ENCODE measurements at regions not wholly inside any gene's neighbourhood (a gene's known extent, or its start where the extent isn't known, plus 50 kb on each side); places are given as distances from the start of the nearest gene placed in this dataset.

DNA sequence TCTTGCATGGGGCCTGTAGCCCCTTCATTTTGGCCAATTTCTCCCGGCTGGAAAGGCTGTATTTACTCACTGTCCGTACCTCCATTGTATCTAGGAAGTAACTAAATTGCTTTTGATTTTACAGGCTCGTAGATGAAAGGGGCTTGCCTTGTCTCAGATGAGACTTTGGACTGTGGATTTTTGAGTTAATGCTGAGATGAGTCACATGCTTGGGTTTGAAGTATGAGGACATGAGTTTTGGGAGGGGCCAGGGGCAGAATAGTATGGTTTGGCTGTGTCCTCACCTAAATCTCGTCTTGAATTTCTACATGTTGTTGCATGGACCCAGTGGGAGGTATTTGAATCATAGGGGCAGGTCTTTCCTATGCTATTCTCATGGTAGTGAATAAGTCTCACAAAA lies 407.6 kb upstream of the NDST3 start:
- Histone ChIP-seq H3K4me1 (no peaks in the 10 kb centered on the region), H3K4me3 (no peak overlapping the region), H3K4me2 (no peak overlapping the region), H3K27ac (no peak overlapping the region), H3K9me3 (no peaks in the 10 kb centered on the region)
- WGBS (ENCODE audit: missing lambda C conversion rate): 1% methylated on average over 4 of the region's 4 CpGs
- DNase-seq (ENCODE audit: low read depth in 1 of 2, low spot score in 1 of 2): no peak
- CTCF ChIA-PET: no interaction called here
- no peak for FAIRE-seq
- no peak for TF ChIP-seq KDM1A (IDR thresholded peaks at IDR 0.05; ENCODE audit: low read depth)
- POLR2A ChIA-PET: no interaction called here
- ATAC-seq: no peak

DNA sequence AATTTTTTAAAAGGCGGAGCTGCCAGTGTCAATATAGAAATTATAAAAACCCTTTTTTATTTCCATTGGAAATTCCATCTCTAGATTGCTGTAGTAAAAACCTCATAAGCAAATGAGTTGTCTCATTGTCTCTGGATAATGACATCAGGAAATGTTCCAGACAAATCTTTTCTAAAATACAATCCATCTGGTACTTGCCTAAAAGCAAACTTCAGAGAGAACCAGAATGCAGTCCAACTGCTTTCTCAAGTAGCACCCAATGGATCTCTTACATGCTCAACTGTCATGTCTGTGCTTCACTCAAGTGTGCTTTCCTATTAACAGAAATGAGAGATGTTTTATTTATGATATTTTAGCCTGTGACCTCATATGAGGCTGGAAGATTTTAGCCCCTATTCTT lies 399.6 kb upstream of the NDST3 start:
- Histone ChIP-seq H3K27ac (no peak overlapping the region), H3K9me3 (no peaks in the 10 kb centered on the region), H3K4me2 (no peak overlapping the region), H3K4me3 (no peak overlapping the region), H3K4me1 (no peaks in the 10 kb centered on the region)
- WGBS (ENCODE audit: missing lambda C conversion rate): 5% methylated on average over 1 of the region's 1 CpG
- ChIA-PET CTCF (no interaction called here), POLR2A (no interaction called here)
- ATAC-seq (no peak), FAIRE-seq (no peak), DNase-seq (ENCODE audit: low read depth in 1 of 2, low spot score in 1 of 2) (no peak)
- TF ChIP-seq EHMT2 (IDR thresholded peaks at IDR 0.05; ENCODE audit: low read depth) (no peak), ESRRA (IDR thresholded peaks at IDR 0.05; ENCODE audit: borderline replicate concordance, low read length) (no peak), MYC (IDR thresholded peaks at IDR 0.05; ENCODE audit: borderline replicate concordance, low read length) (no peak), HDAC2 (IDR thresholded peaks at IDR 0.05) (no peak), NFE2L2 (conservative IDR thresholded peaks at IDR 0.05; ENCODE audit: low read length) (no peak)
- TF ChIP-seq, protein P1, sequence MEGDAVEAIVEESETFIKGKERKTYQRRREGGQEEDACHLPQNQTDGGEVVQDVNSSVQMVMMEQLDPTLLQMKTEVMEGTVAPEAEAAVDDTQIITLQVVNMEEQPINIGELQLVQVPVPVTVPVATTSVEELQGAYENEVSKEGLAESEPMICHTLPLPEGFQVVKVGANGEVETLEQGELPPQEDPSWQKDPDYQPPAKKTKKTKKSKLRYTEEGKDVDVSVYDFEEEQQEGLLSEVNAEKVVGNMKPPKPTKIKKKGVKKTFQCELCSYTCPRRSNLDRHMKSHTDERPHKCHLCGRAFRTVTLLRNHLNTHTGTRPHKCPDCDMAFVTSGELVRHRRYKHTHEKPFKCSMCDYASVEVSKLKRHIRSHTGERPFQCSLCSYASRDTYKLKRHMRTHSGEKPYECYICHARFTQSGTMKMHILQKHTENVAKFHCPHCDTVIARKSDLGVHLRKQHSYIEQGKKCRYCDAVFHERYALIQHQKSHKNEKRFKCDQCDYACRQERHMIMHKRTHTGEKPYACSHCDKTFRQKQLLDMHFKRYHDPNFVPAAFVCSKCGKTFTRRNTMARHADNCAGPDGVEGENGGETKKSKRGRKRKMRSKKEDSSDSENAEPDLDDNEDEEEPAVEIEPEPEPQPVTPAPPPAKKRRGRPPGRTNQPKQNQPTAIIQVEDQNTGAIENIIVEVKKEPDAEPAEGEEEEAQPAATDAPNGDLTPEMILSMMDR (IDR thresholded peaks at IDR 0.05): no peak

DNA sequence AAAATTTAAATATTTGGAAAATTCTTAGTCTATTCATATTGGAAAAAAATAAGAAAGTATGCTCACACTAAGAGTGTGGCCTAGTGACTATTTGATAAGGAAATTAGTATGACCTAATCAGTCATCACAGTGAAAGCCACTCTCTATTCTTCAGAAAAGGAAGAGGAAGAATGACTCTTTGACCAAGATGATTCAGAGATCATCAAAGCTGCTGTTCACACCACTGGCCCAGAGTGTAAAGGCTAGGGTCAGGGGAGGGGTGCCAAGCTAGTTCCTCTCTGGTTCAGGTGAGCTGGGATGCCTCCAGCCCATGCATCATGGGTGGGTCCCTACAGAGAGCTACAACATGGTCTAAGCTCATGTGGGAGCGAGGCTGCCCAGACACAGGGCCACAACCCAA lies 396.9 kb upstream of the NDST3 start:
- Histone ChIP-seq H3K4me2 (no peak overlapping the region), H3K4me1 (no peaks in the 10 kb centered on the region), H3K4me3 (no peak overlapping the region), H3K9me3 (no peaks in the 10 kb centered on the region), H3K27ac (no peak overlapping the region)
- DNase-seq (ENCODE audit: low read depth in 1 of 2, low spot score in 1 of 2) (no peak), FAIRE-seq (no peak), ATAC-seq (no peak)
- ChIA-PET CTCF (interaction anchor here (1.3 kb wide), 1 partner anchor 8 kb away, joined by 4 read pairs; no protein-coding TSS in a partner anchor), POLR2A (no interaction called here)
- TF ChIP-seq HEYL (CRISPR knock-in tag; IDR thresholded peaks at IDR 0.05): no peak
- TF ChIP-seq KDM1A (IDR thresholded peaks at IDR 0.05; ENCODE audit: low read depth): no peak
- TF ChIP-seq, protein P2, sequence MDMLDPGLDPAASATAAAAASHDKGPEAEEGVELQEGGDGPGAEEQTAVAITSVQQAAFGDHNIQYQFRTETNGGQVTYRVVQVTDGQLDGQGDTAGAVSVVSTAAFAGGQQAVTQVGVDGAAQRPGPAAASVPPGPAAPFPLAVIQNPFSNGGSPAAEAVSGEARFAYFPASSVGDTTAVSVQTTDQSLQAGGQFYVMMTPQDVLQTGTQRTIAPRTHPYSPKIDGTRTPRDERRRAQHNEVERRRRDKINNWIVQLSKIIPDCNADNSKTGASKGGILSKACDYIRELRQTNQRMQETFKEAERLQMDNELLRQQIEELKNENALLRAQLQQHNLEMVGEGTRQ (IDR thresholded peaks at IDR 0.05): no peak
- TF ChIP-seq, protein P3, sequence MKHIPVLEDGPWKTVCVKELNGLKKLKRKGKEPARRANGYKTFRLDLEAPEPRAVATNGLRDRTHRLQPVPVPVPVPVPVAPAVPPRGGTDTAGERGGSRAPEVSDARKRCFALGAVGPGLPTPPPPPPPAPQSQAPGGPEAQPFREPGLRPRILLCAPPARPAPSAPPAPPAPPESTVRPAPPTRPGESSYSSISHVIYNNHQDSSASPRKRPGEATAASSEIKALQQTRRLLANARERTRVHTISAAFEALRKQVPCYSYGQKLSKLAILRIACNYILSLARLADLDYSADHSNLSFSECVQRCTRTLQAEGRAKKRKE (CRISPR knock-in tag; IDR thresholded peaks at IDR 0.05; ENCODE audit: low read depth): no peak
- TF ChIP-seq, protein P4, sequence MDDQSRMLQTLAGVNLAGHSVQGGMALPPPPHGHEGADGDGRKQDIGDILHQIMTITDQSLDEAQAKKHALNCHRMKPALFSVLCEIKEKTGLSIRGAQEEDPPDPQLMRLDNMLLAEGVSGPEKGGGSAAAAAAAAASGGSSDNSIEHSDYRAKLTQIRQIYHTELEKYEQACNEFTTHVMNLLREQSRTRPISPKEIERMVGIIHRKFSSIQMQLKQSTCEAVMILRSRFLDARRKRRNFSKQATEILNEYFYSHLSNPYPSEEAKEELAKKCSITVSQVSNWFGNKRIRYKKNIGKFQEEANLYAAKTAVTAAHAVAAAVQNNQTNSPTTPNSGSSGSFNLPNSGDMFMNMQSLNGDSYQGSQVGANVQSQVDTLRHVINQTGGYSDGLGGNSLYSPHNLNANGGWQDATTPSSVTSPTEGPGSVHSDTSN (IDR thresholded peaks at IDR 0.05): no peak
- no peak for TF ChIP-seq BHLHE40 (IDR thresholded peaks at IDR 0.05; ENCODE audit: low read depth, low read length)
- no peak for TF ChIP-seq KDM5A (IDR thresholded peaks at IDR 0.05)
- TF ChIP-seq FOXS1 (CRISPR knock-in tag; IDR thresholded peaks at IDR 0.05): no peak
- no peak for TF ChIP-seq EP300 (IDR thresholded peaks at IDR 0.05)
- TF ChIP-seq, protein P5, sequence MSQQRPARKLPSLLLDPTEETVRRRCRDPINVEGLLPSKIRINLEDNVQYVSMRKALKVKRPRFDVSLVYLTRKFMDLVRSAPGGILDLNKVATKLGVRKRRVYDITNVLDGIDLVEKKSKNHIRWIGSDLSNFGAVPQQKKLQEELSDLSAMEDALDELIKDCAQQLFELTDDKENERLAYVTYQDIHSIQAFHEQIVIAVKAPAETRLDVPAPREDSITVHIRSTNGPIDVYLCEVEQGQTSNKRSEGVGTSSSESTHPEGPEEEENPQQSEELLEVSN (IDR thresholded peaks at IDR 0.05; ENCODE audit: borderline replicate concordance, low read depth): no peak
- TF ChIP-seq JUNB (IDR thresholded peaks at IDR 0.05): no peak
- no peak for TF ChIP-seq HOXB13 (CRISPR knock-in tag; IDR thresholded peaks at IDR 0.05; ENCODE audit: low read depth)
- TF ChIP-seq, protein P1 (IDR thresholded peaks at IDR 0.05): no peak
- TF ChIP-seq CEBPB (IDR thresholded peaks at IDR 0.05): no peak
- TF ChIP-seq, protein P6, sequence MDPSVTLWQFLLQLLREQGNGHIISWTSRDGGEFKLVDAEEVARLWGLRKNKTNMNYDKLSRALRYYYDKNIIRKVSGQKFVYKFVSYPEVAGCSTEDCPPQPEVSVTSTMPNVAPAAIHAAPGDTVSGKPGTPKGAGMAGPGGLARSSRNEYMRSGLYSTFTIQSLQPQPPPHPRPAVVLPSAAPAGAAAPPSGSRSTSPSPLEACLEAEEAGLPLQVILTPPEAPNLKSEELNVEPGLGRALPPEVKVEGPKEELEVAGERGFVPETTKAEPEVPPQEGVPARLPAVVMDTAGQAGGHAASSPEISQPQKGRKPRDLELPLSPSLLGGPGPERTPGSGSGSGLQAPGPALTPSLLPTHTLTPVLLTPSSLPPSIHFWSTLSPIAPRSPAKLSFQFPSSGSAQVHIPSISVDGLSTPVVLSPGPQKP (IDR thresholded peaks at IDR 0.05; ENCODE audit: low read depth, low read length): no peak
- no peak for TF ChIP-seq SMC3 (IDR thresholded peaks at IDR 0.05)
- 0% methylated on average over 1 of the region's 1 CpG for WGBS (ENCODE audit: missing lambda C conversion rate)

Data from A549 (cell line).